LNCaP clone FGC (cell line): ENCODE measurements at regions not wholly inside any gene's neighbourhood (a gene's known extent, or its start where the extent isn't known, plus 50 kb on each side); places are given as distances from the start of the nearest gene placed in this dataset.
"Not testable (repeated sequence)": the region's sequence is repeated elsewhere in the genome, so short reads cannot be mapped to it uniquely, and the experiment has no call there.

Source experiments
- DNase-seq: peaks from one replicate; pipeline ENCODE4 v3.0.0-alpha.2; 2011; ENCODE audit warnings: low read depth
- H3K4me3 ChIP-seq: 2 replicates; pipeline ENCODE4 v1.5.1; 2011; ENCODE audit warnings: mild to moderate bottlenecking, low read depth, low read length, control low read depth
- CTCF ChIP-seq: IDR thresholded peaks from 2 replicates; pipeline ENCODE4 v1.5.1; 2012; ENCODE audit warnings: mild to moderate bottlenecking; ENCODE audit not compliant: control insufficient read depth, insufficient read depth; ENCODE audit errors: extremely low read depth

- no peak for DNase-seq
- H3K4me3 ChIP-seq = no peak overlapping the region
- TF ChIP-seq CTCF = no peak
Observed at GRCh38 chr18:4755848-4756247, 300.7 kb upstream of the DLGAP1 start.

- H3K4me3 ChIP-seq, DNase-seq: not testable (repeated sequence)
Observed at GRCh38 chr18:4753151-4753550, 298.0 kb upstream of the DLGAP1 start.

GRCh38 chr18:4751523-4751922, 296.4 kb upstream of the DLGAP1 start:
- H3K4me3 ChIP-seq = no peak overlapping the region
- no peak for TF ChIP-seq CTCF
- DNase-seq = no peak

- no peak for TF ChIP-seq CTCF
- no peak overlapping the region for H3K4me3 ChIP-seq
- DNase-seq = no peak
Observed at GRCh38 chr18:4750393-4751346, 295.6 kb upstream of the DLGAP1 start.

GRCh38 chr18:4748975-4749374, 293.9 kb upstream of the DLGAP1 start:
- no peak overlapping the region for H3K4me3 ChIP-seq
- no peak for DNase-seq
- no peak for TF ChIP-seq CTCF

GRCh38 chr18:4734903-4735302, 279.8 kb upstream of the DLGAP1 start:
- no peak for TF ChIP-seq CTCF

GRCh38 chr18:4734021-4734420, 278.9 kb upstream of the DLGAP1 start:
- no peak overlapping the region for H3K4me3 ChIP-seq
- DNase-seq = no peak
- no peak for TF ChIP-seq CTCF

More at GRCh38 chr18:4734903-4735302, 279.8 kb upstream of the DLGAP1 start:
- H3K4me3 ChIP-seq = no peak overlapping the region
- DNase-seq = no peak
